K562 (cell line): ENCODE measurements at regions not wholly inside any gene's neighbourhood (a gene's known extent, or its start where the extent isn't known, plus 50 kb on each side); places are given as distances from the start of the nearest gene placed in this dataset.

Source experiments
- AFF1 ChIP-seq, 2 experiments: fragments of 450-650 bp; IDR thresholded peaks; 2 replicates each; pipeline ENCODE4 v1.6.1; 2018; ENCODE audit warnings: mild to moderate bottlenecking in 2 of 2, low read depth in 1 of 2; ENCODE audit not compliant: partially characterized antibody in 2 of 2
- ATF6 ChIP-seq: sonication (generic); formaldehyde crosslinking; IDR thresholded peaks from 2 replicates; pipeline ENCODE4 v1.4.0; 2020; ENCODE audit warnings: mild to moderate bottlenecking, missing genetic modification reagents
- BCOR ChIP-seq: fragments of 450-650 bp; IDR thresholded peaks from 2 replicates; pipeline ENCODE4 v1.6.1; 2016
- HDAC6 ChIP-seq: IDR thresholded peaks from 2 replicates; pipeline ENCODE4 v1.6.1; 2012; ENCODE audit warnings: low read depth, mild to moderate bottlenecking, control low read depth, inconsistent platforms, low read length, moderate library complexity
- MAFG ChIP-seq: fragments of 450-650 bp; conservative IDR thresholded peaks from 2 replicates; pipeline ENCODE4 v1.6.1; 2016; ENCODE audit warnings: missing genetic modification characterization, missing compliant biosample characterization
- MECOM ChIP-seq: fragments of 250-450 bp; sonication (Bioruptor Pico); IDR thresholded peaks from 2 replicates; pipeline ENCODE4 v1.8.0; 2022; ENCODE audit warnings: inconsistent platforms
- RBBP5 ChIP-seq: fragments of 200-600 bp; sonication (generic); IDR thresholded peaks from 2 replicates; pipeline ENCODE4 v1.6.1; 2012; ENCODE audit warnings: borderline replicate concordance, mild to moderate bottlenecking, low read length, control low read depth, inconsistent platforms; ENCODE audit not compliant: insufficient read depth, poor library complexity, severe bottlenecking
- ZNF583 ChIP-seq: fragments of 250-450 bp; sonication (Bioruptor Pico); IDR thresholded peaks from 2 replicates; pipeline ENCODE4 v1.4.0; 2020
- ZSCAN29 ChIP-seq: fragments of 450-650 bp; IDR thresholded peaks from 2 replicates; pipeline ENCODE4 v1.6.1; 2017

- TF ChIP-seq AFF1 (IDR thresholded peaks at IDR 0.05; ENCODE audit: low read depth in 1 of 2, partially characterized antibody in 2 of 2) (no peak), BCOR (no peak), ZNF583 (CRISPR knock-in tag) (no peak), ATF6 (CRISPR knock-in tag) (no peak), MECOM (CRISPR knock-in tag) (no peak), MAFG (tag) (no peak), HDAC6 (no peak), RBBP5 (no peak), ZSCAN29 (no peak)
Measured at GRCh38 chr14:81938341-81938740, 404.7 kb upstream of the SEL1L start (continued).
